Stimulated activated CD4-positive, alpha-beta T cell treated with anti-CD3 and anti-CD28 coated beads, Interleukin-12 subunit alpha, Interleukin-12 subunit beta, amount 100 ng/mL, for 48 hours (primary cell): ENCODE measurements at regions not wholly inside any gene's neighbourhood (a gene's known extent, or its start where the extent isn't known, plus 50 kb on each side); places are given as distances from the start of the nearest gene placed in this dataset.

ENCODE experiments used
- DNase-seq, 3 donors: peaks; one replicate each; pipeline ENCODE4 v3.0.0-alpha.2; 2020; ENCODE audit warnings: low read depth in 2 of 3, low spot score in 1 of 3

- no peak for DNase-seq
Observed at GRCh38 chr13:53473397-53473796, 444.8 kb downstream of the OLFM4 start.

GRCh38 chr13:53474878-53475277 is 446.3 kb downstream of the OLFM4 start:
- DNase-seq = no peak

GRCh38 chr13:53490752-53491151 is 462.1 kb downstream of the OLFM4 start:
- no peak for DNase-seq

- no peak for DNase-seq
Observed at GRCh38 chr13:53494406-53494805, 465.8 kb downstream of the OLFM4 start.

- DNase-seq = no peak
Observed at GRCh38 chr13:53499576-53500133, 471.0 kb downstream of the OLFM4 start.

- no peak for DNase-seq
Observed at GRCh38 chr13:53501387-53501786, 472.8 kb downstream of the OLFM4 start.

GRCh38 chr13:53507741-53508140 is 479.1 kb downstream of the OLFM4 start:
- DNase-seq = no peak

GRCh38 chr13:53512635-53513034 is 484.0 kb downstream of the OLFM4 start:
- DNase-seq = no peak

- DNase-seq = no peak
Observed at GRCh38 chr13:53513226-53513625, 484.6 kb downstream of the OLFM4 start.

- DNase-seq = no peak
Observed at GRCh38 chr13:53520132-53520531, 491.5 kb downstream of the OLFM4 start.

- DNase-seq = no peak
Observed at GRCh38 chr13:53522034-53522433, 493.4 kb downstream of the OLFM4 start.

GRCh38 chr13:53537586-53537985 is 509.0 kb downstream of the OLFM4 start:
- DNase-seq = no peak

GRCh38 chr13:53545340-53545941 is 516.8 kb downstream of the OLFM4 start:
- no peak for DNase-seq

- no peak for DNase-seq
Observed at GRCh38 chr13:53560556-53560955, 531.9 kb downstream of the OLFM4 start.

- DNase-seq = no peak
Observed at GRCh38 chr13:53562419-53562818, 533.8 kb downstream of the OLFM4 start.

GRCh38 chr13:53568491-53568890 is 539.9 kb downstream of the OLFM4 start:
- DNase-seq = no peak

GRCh38 chr13:53569453-53569852 is 540.8 kb downstream of the OLFM4 start:
- no peak for DNase-seq

GRCh38 chr13:53601113-53601512 is 572.5 kb downstream of the OLFM4 start:
- DNase-seq = no peak

- no peak for DNase-seq
Observed at GRCh38 chr13:53605326-53605725, 576.7 kb downstream of the OLFM4 start.

GRCh38 chr13:53612200-53612599 is 583.6 kb downstream of the OLFM4 start:
- DNase-seq = no peak

GRCh38 chr13:53622456-53622855 is 593.8 kb downstream of the OLFM4 start:
- DNase-seq = no peak

- no peak for DNase-seq
Observed at GRCh38 chr13:53623146-53623545, 594.5 kb downstream of the OLFM4 start.

- DNase-seq = no peak
Observed at GRCh38 chr13:53631511-53631910, 602.9 kb downstream of the OLFM4 start.
